ENCODE measurements at regions not wholly inside any gene's neighbourhood (a gene's known extent, or its start where the extent isn't known, plus 50 kb on each side); places are given as distances from the start of the nearest gene placed in this dataset.

- H3K14ac ChIP-seq (ENCODE audit: insufficient read depth, low read length): no peak overlapping the region
- Mint-ChIP-seq H3K36me3 (ENCODE audit: insufficient read depth in 1 of 3, low read depth in 3 of 3) (peaks cover 0 to 11% (median 2%) of the 10 kb centered on the region in 3 experiments; a peak in 4 of 7 replicates), H3K4me3 (no peak overlapping the region), H3K27ac (no peak overlapping the region), H3K9me3 (peaks cover 4 to 20% of the 10 kb centered on the region in 2 experiments; a peak in 3 of 5 replicates), H3K27me3 (ENCODE audit: low read depth) (no peaks in the 10 kb centered on the region), H3K4me1 (peaks cover 18 to 23% of the 10 kb centered on the region in 2 experiments)
- no peaks in the 10 kb centered on the region for H4K20me1 ChIP-seq (ENCODE audit: control insufficient read depth, insufficient read depth, insufficient read length)
- no peak for DNase-seq
- H3K9ac ChIP-seq (ENCODE audit: extremely low read depth, insufficient read length, low read length): no peak overlapping the region
- no peaks in the 10 kb centered on the region for H3K27me3 ChIP-seq (ENCODE audit: insufficient read depth, low read length)
- no peak overlapping the region for H3K4ac ChIP-seq (ENCODE audit: low read depth, low read length)
- no peak overlapping the region for H3T11ph ChIP-seq (ENCODE audit: low read length)
- H3K23ac ChIP-seq (ENCODE audit: insufficient read length, low read depth, low read length): no peak overlapping the region
- H3K56ac ChIP-seq (ENCODE audit: insufficient read length, low read depth, low read length): no peak overlapping the region
- H3K27ac ChIP-seq (ENCODE audit: insufficient read length, low read depth, low read length): no peak overlapping the region
- no peak overlapping the region for H4K91ac ChIP-seq (ENCODE audit: insufficient read length, low read depth, low read length)
- H3K9me3 ChIP-seq (ENCODE audit: control insufficient read depth, low read depth, low read length): no peaks in the 10 kb centered on the region
- no peak overlapping the region for H2AK5ac ChIP-seq (ENCODE audit: insufficient read length, low read length)
- no peak overlapping the region for H2AFZ ChIP-seq (ENCODE audit: low read length)
- H2BK120ac ChIP-seq (ENCODE audit: low read depth, low read length, poor library complexity, severe bottlenecking): no peak overlapping the region
- no peaks in the 10 kb centered on the region for H3K79me1 ChIP-seq (ENCODE audit: insufficient read depth, low read depth, low read length, poor library complexity, severe bottlenecking)
- no peak overlapping the region for H2BK20ac ChIP-seq (ENCODE audit: low read depth, low read length, poor library complexity, severe bottlenecking)
- no peaks in the 10 kb centered on the region for H3K79me2 ChIP-seq (ENCODE audit: insufficient read depth, low read length)
- H2BK15ac ChIP-seq (ENCODE audit: low read depth, low read length): no peak overlapping the region
- TF ChIP-seq CTCF (conservative IDR thresholded peaks at IDR 0.05): no peak
- H3K18ac ChIP-seq (ENCODE audit: insufficient read length, low read depth, low read length): no peak overlapping the region
- H3K4me1 ChIP-seq (ENCODE audit: insufficient read depth, low read length): no peaks in the 10 kb centered on the region; the same call in 1 of the 2 replicates
- WGBS (ENCODE audit: extremely low coverage, insufficient read length, low lambda C conversion rate): no CpG with 5 or more reads among the region's 4 CpGs
- no peak overlapping the region for H3K4me2 ChIP-seq (ENCODE audit: insufficient read depth, insufficient read length, low read length)
- H4K5ac ChIP-seq (ENCODE audit: insufficient read length, low read depth, low read length): no peak overlapping the region
- H4K8ac ChIP-seq (replicated peaks; ENCODE audit: insufficient read length, low read depth, low read length): no peak overlapping the region
- no peak overlapping the region for H2BK12ac ChIP-seq (ENCODE audit: insufficient read length, low read depth, low read length)
- no peaks in the 10 kb centered on the region for H3K23me2 ChIP-seq (ENCODE audit: insufficient read length, low read depth, low read length, poor library complexity, severe bottlenecking)
- H2BK5ac ChIP-seq (ENCODE audit: insufficient read length, low read length): no peak overlapping the region
Measured at GRCh38 chr13:79786176-79786575, 305.2 kb downstream of the NDFIP2 start.
